Stimulated activated CD8-positive, alpha-beta memory T cell treated with anti-CD3 and anti-CD28 coated beads, Interleukin-4, amount 100 ng/mL, for 1 hour (primary cell): ENCODE measurements at regions not wholly inside any gene's neighbourhood (a gene's known extent, or its start where the extent isn't known, plus 50 kb on each side); places are given as distances from the start of the nearest gene placed in this dataset.
"Not testable (repeated sequence)": the region's sequence is repeated elsewhere in the genome, so short reads cannot be mapped to it uniquely, and the experiment has no call there.

Experiments
- DNase-seq, 2 donors: peaks; one replicate each; pipeline ENCODE4 v3.0.0-alpha.2; 2020; ENCODE audit warnings: low read depth in 2 of 2, low spot score in 1 of 2

GRCh38 chr4:122100508-122100907 lies 51.6 kb upstream of the BLTP1 start:
- DNase-seq: no peak

GRCh38 chr4:122099896-122100295 lies 52.2 kb upstream of the BLTP1 start:
- DNase-seq: no peak

- no peak for DNase-seq
These were observed 60.2 kb upstream of the BLTP1 start for GRCh38 chr4:122091836-122092405.

- DNase-seq: no peak
These were observed 60.7 kb upstream of the BLTP1 start for GRCh38 chr4:122091397-122091796.

GRCh38 chr4:122090989-122091388 lies 61.1 kb upstream of the BLTP1 start:
- no peak for DNase-seq

- no peak for DNase-seq
These were observed 65.6 kb upstream of the BLTP1 start for GRCh38 chr4:122086338-122087065.

- DNase-seq: no peak
These were observed 68.1 kb upstream of the BLTP1 start for GRCh38 chr4:122083989-122084388.

- no peak for DNase-seq
These were observed 68.8 kb upstream of the BLTP1 start for GRCh38 chr4:122083351-122083750.

- no peak for DNase-seq
These were observed 69.5 kb upstream of the BLTP1 start for GRCh38 chr4:122082661-122083060.

GRCh38 chr4:122077653-122078052 lies 74.5 kb upstream of the BLTP1 start:
- not testable (repeated sequence) for DNase-seq

GRCh38 chr4:122076835-122077234 lies 75.3 kb upstream of the BLTP1 start:
- not testable (repeated sequence) for DNase-seq

- no peak for DNase-seq
These were observed 78.5 kb upstream of the BLTP1 start for GRCh38 chr4:122073615-122074014.

GRCh38 chr4:122065915-122066314 lies 86.2 kb upstream of the BLTP1 start:
- no peak for DNase-seq

- no peak for DNase-seq
These were observed 87.0 kb upstream of the BLTP1 start for GRCh38 chr4:122065149-122065548.

- DNase-seq: no peak
These were observed 98.9 kb upstream of the BLTP1 start for GRCh38 chr4:122053186-122053585.

- no peak for DNase-seq
These were observed 99.5 kb upstream of the BLTP1 start for GRCh38 chr4:122052677-122053076.

- DNase-seq: no peak
These were observed 99.0 kb upstream of the TRPC3 start for GRCh38 chr4:122050841-122051240.

GRCh38 chr4:122047456-122048425 lies 95.9 kb upstream of the TRPC3 start:
- DNase-seq: no peak

GRCh38 chr4:122046255-122046654 lies 94.4 kb upstream of the TRPC3 start:
- DNase-seq: no peak

GRCh38 chr4:122045533-122045932 lies 93.7 kb upstream of the TRPC3 start:
- DNase-seq: no peak

- no peak for DNase-seq
These were observed 92.6 kb upstream of the TRPC3 start for GRCh38 chr4:122044501-122044900.

- no peak for DNase-seq
These were observed 89.5 kb upstream of the TRPC3 start for GRCh38 chr4:122041312-122041711.
